Germinal center (tissue), 1 donor: ENCODE measurements at regions not wholly inside any gene's neighbourhood (a gene's known extent, or its start where the extent isn't known, plus 50 kb on each side); places are given as distances from the start of the nearest gene placed in this dataset.
"Not testable (repeated sequence)": the region's sequence is repeated elsewhere in the genome, so short reads cannot be mapped to it uniquely, and the experiment has no call there.

ENCODE experiments used
- DNase-seq: peaks from one replicate; pipeline ENCODE4 v3.0.0; 2012; ENCODE audit warnings: mixed read lengths, low spot score

- DNase-seq: peak; percentile 61
These were observed 50.0 kb downstream of the SPRING1 start for GRCh38 chr12:116687888-116688287.

GRCh38 chr12:116684891-116685290, 53.0 kb downstream of the SPRING1 start:
- DNase-seq: no peak

GRCh38 chr12:116677202-116677661, 60.6 kb downstream of the SPRING1 start:
- DNase-seq: peak; percentile 37

GRCh38 chr12:116675339-116676107, 62.3 kb downstream of the SPRING1 start:
- DNase-seq: no peak

- no peak for DNase-seq
These were observed 63.2 kb downstream of the SPRING1 start for GRCh38 chr12:116674643-116675183.

- no peak for DNase-seq
These were observed 64.2 kb downstream of the SPRING1 start for GRCh38 chr12:116673681-116674111.

GRCh38 chr12:116672842-116673516, 64.9 kb downstream of the SPRING1 start:
- DNase-seq: no peak

GRCh38 chr12:116672010-116672409, 65.9 kb downstream of the SPRING1 start:
- no peak for DNase-seq

GRCh38 chr12:116670859-116671258, 67.0 kb downstream of the SPRING1 start:
- no peak for DNase-seq

- DNase-seq: no peak
These were observed 70.1 kb downstream of the SPRING1 start for GRCh38 chr12:116667752-116668151.

GRCh38 chr12:116666829-116667228, 71.0 kb downstream of the SPRING1 start:
- DNase-seq: not testable (repeated sequence)

GRCh38 chr12:116666305-116666673, 71.6 kb downstream of the SPRING1 start:
- no peak for DNase-seq

GRCh38 chr12:116665666-116666304, 72.1 kb downstream of the SPRING1 start:
- DNase-seq: no peak

GRCh38 chr12:116664085-116664484, 73.8 kb downstream of the SPRING1 start:
- no peak for DNase-seq

GRCh38 chr12:116662612-116663144, 75.2 kb downstream of the SPRING1 start:
- DNase-seq: no peak

- no peak for DNase-seq
These were observed 76.5 kb downstream of the SPRING1 start for GRCh38 chr12:116661341-116661740.

- DNase-seq: not testable (repeated sequence)
These were observed 77.1 kb downstream of the SPRING1 start for GRCh38 chr12:116660740-116661139.

- no peak for DNase-seq
These were observed 77.9 kb downstream of the SPRING1 start for GRCh38 chr12:116659771-116660481.

- no peak for DNase-seq
These were observed 79.9 kb downstream of the SPRING1 start for GRCh38 chr12:116657921-116658495.

- DNase-seq: no peak
These were observed 81.6 kb downstream of the SPRING1 start for GRCh38 chr12:116656306-116656705.

- DNase-seq: no peak
These were observed 83.6 kb downstream of the SPRING1 start for GRCh38 chr12:116654226-116654743.
